Ishikawa (cell line): ENCODE measurements at regions not wholly inside any gene's neighbourhood (a gene's known extent, or its start where the extent isn't known, plus 50 kb on each side); places are given as distances from the start of the nearest gene placed in this dataset.

Source experiments
- CREB1 ChIP-seq: IDR thresholded peaks from 2 replicates; pipeline ENCODE4 v1.6.1; 2012; ENCODE audit warnings: low read depth
- EGR1 ChIP-seq: IDR thresholded peaks from 2 replicates; pipeline ENCODE4 v1.6.1; 2012
- RAD21 ChIP-seq: IDR thresholded peaks from 2 replicates; pipeline ENCODE4 v1.6.1; 2012; ENCODE audit warnings: low read depth
- REST ChIP-seq: IDR thresholded peaks from 2 replicates; pipeline ENCODE4 v1.6.1; 2012; ENCODE audit warnings: low read depth, mild to moderate bottlenecking
- TAF1 ChIP-seq: IDR thresholded peaks from 2 replicates; pipeline ENCODE4 v1.6.1; 2012; ENCODE audit warnings: low read depth, mild to moderate bottlenecking

GRCh38 chr4:29243054-29243453, 1477.1 kb upstream of the PCDH7 start:
- TF ChIP-seq TAF1 (no peak), RAD21 (no peak), REST (no peak), CREB1 (no peak), EGR1 (no peak)
